Upper lobe of left lung (tissue), 4 donors: ENCODE measurements at regions not wholly inside any gene's neighbourhood (a gene's known extent, or its start where the extent isn't known, plus 50 kb on each side); places are given as distances from the start of the nearest gene placed in this dataset.

Experiments used
- POLR2A ChIP-seq, 4 donors: fragments of 450-650 bp; IDR thresholded peaks; one replicate each; pipeline ENCODE4 v1.5.1; 2016 to 2017; ENCODE audit warnings: antibody characterized with exemption in 4 of 4, mild to moderate bottlenecking in 2 of 4
- POLR2AphosphoS5 ChIP-seq, 2 donors: sonication (generic); formaldehyde crosslinking; IDR thresholded peaks; one replicate each; pipeline ENCODE4 v1.5.1; 2017; ENCODE audit warnings: antibody characterized with exemption in 2 of 2
- TF ChIP-seq, protein P1 (sequence below), 6 experiments: fragments of 450-650 bp in 4 of 6; fragments of 200-600 bp in 2 of 6; sonication (generic) in 2 of 6; IDR thresholded peaks; one replicate each; pipeline ENCODE4 v1.5.1; 2016 to 2019; ENCODE audit warnings: antibody characterized with exemption in 6 of 6

DNA sequence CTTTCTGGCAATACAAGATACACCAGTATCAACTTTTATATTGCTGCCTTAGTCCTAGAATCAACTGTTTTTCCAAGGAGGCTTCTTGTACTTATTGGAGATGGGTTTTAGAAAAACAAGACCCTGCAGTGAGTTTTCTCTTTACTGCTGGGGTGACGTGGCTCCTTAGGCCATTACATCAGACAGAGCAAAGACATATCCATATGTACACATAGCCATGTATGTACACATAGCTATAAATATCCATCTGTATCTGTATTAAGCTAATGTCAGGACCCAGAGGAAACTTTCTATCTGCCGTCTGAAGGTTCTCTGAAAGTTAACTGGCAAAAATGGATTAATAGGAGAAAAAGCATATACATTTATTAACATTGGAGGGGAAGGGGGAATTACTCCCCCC is 607.4 kb downstream of the POM121L12 start:
- TF ChIP-seq, protein P1, sequence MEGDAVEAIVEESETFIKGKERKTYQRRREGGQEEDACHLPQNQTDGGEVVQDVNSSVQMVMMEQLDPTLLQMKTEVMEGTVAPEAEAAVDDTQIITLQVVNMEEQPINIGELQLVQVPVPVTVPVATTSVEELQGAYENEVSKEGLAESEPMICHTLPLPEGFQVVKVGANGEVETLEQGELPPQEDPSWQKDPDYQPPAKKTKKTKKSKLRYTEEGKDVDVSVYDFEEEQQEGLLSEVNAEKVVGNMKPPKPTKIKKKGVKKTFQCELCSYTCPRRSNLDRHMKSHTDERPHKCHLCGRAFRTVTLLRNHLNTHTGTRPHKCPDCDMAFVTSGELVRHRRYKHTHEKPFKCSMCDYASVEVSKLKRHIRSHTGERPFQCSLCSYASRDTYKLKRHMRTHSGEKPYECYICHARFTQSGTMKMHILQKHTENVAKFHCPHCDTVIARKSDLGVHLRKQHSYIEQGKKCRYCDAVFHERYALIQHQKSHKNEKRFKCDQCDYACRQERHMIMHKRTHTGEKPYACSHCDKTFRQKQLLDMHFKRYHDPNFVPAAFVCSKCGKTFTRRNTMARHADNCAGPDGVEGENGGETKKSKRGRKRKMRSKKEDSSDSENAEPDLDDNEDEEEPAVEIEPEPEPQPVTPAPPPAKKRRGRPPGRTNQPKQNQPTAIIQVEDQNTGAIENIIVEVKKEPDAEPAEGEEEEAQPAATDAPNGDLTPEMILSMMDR (IDR thresholded peaks at IDR 0.05): no peak
- TF ChIP-seq POLR2AphosphoS5 (IDR thresholded peaks at IDR 0.05): no peak
- TF ChIP-seq POLR2A (IDR thresholded peaks at IDR 0.05): no peak
